ENCODE measurements at regions not wholly inside any gene's neighbourhood (a gene's known extent, or its start where the extent isn't known, plus 50 kb on each side); places are given as distances from the start of the nearest gene placed in this dataset.

DNA sequence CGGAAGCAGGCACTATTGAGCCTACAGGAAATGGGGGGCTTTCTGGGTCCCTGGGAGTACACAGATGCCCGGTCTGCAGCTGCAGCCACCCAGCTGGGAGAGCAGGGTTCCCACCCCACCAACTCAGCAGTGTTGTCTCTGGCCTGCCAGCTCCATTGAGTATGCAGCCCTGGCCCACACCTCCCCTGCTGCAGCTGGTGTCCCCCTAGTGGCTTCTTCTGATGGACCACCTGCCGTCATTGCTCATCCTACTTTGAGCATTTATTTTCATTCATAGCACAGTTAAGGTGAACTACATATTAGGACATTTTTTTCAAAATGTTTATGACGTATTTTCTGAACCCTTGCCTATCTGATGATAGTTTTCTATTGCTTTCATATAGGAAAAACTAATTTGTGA, 189.8 kb upstream of the LYPLAL1 start:
- TF ChIP-seq, protein P1, sequence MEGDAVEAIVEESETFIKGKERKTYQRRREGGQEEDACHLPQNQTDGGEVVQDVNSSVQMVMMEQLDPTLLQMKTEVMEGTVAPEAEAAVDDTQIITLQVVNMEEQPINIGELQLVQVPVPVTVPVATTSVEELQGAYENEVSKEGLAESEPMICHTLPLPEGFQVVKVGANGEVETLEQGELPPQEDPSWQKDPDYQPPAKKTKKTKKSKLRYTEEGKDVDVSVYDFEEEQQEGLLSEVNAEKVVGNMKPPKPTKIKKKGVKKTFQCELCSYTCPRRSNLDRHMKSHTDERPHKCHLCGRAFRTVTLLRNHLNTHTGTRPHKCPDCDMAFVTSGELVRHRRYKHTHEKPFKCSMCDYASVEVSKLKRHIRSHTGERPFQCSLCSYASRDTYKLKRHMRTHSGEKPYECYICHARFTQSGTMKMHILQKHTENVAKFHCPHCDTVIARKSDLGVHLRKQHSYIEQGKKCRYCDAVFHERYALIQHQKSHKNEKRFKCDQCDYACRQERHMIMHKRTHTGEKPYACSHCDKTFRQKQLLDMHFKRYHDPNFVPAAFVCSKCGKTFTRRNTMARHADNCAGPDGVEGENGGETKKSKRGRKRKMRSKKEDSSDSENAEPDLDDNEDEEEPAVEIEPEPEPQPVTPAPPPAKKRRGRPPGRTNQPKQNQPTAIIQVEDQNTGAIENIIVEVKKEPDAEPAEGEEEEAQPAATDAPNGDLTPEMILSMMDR (IDR thresholded peaks at IDR 0.05): no peak
- TF ChIP-seq POLR2A (IDR thresholded peaks at IDR 0.05): no peak

Data from uterus (tissue), 2 donors.